Astrocyte (in vitro differentiated cells and primary cell): ENCODE measurements at regions not wholly inside any gene's neighbourhood (a gene's known extent, or its start where the extent isn't known, plus 50 kb on each side); places are given as distances from the start of the nearest gene placed in this dataset.

Source experiments
- CTCF ChIP-seq: IDR thresholded peaks from 2 replicates; pipeline ENCODE4 v1.5.1; 2011; ENCODE audit warnings: low read depth, mild to moderate bottlenecking, inconsistent platforms, low read length, moderate library complexity; ENCODE audit not compliant: insufficient read depth
- EZH2 ChIP-seq: IDR thresholded peaks from 2 replicates; pipeline ENCODE4 v1.6.1; 2012; ENCODE audit warnings: mild to moderate bottlenecking, low read length, inconsistent platforms; ENCODE audit not compliant: insufficient read depth

DNA sequence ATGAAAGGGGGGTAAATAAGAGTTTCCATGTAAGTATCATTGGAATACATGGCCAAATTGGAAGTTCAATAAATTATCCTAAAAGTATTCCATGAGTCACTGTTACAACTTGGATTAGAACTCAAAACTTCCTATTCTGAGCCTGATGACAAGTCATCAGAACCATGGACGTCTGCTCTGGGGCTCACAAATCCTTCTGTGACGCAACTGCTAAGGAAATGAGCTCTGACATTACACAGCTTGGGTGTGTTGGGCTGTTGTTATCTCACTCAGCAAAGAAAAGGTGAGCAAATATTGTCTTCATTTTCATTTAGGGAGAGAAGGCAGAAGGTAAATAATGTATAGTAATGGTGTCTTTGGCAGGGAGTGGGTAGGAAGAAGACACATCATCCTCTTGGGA is 214.8 kb upstream of the ADO start:
- TF ChIP-seq CTCF (no peak), EZH2 (no peak)
